ENCODE measurements at regions not wholly inside any gene's neighbourhood (a gene's known extent, or its start where the extent isn't known, plus 50 kb on each side); places are given as distances from the start of the nearest gene placed in this dataset.

DNA sequence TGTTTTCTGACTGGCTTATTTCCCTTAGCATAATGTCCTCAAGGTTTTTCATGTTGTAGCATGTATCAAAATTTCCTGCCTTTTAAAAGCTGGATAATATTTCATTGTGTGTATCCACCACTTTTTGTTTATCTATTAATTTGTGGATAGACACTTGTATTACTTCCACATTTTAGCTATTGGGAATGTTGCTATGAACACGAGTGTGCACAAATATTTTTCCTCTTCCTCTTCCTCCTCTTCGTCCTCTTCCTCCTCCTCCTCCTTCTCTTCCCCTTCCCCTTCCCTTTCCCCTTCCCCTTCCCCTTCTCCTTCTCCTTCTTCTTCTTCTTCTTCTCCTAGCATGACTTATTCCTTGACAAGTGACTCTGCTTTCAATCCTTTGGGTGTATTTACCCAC, 51.2 kb upstream of the KL start:
- no peak for TF ChIP-seq CTCF (conservative IDR thresholded peaks at IDR 0.05)
- no peak for TF ChIP-seq EZH2 (IDR thresholded peaks at IDR 0.05; ENCODE audit: low read depth)
